Suprapubic skin (tissue), 4 donors: ENCODE measurements at regions not wholly inside any gene's neighbourhood (a gene's known extent, or its start where the extent isn't known, plus 50 kb on each side); places are given as distances from the start of the nearest gene placed in this dataset.

Experiments
- DNase-seq, 2 donors: peaks; one replicate each; pipeline ENCODE4 v3.0.0-alpha.2; 2019; ENCODE audit warnings: low spot score in 2 of 2
- H3K27ac ChIP-seq: fragments of 200-600 bp; sonication (generic); one replicate; pipeline ENCODE4 v1.5.1; 2019
- H3K27me3 ChIP-seq: fragments of 200-600 bp; sonication (generic); one replicate; pipeline ENCODE4 v1.5.1; 2019
- H3K36me3 ChIP-seq: fragments of 200-600 bp; sonication (generic); one replicate; pipeline ENCODE4 v1.5.1; 2019
- H3K4me1 ChIP-seq: fragments of 200-600 bp; sonication (generic); one replicate; pipeline ENCODE4 v1.5.1; 2019
- H3K4me3 ChIP-seq: fragments of 200-600 bp; sonication (generic); one replicate; pipeline ENCODE4 v1.5.1; 2019; ENCODE audit warnings: mild to moderate bottlenecking
- H3K9me3 ChIP-seq: fragments of 200-600 bp; sonication (generic); one replicate; pipeline ENCODE4 v1.5.1; 2019
- EP300 ChIP-seq: sonication (generic); formaldehyde crosslinking; IDR thresholded peaks from one replicate; pipeline ENCODE4 v1.6.1; 2017; ENCODE audit warnings: antibody characterized with exemption
- POLR2A ChIP-seq, 2 donors: fragments of 450-650 bp; IDR thresholded peaks; one replicate each; pipeline ENCODE4 v1.6.1; 2017; ENCODE audit warnings: antibody characterized with exemption in 2 of 2, mild to moderate bottlenecking in 2 of 2, moderate library complexity in 2 of 2
- POLR2AphosphoS5 ChIP-seq, 3 donors: sonication (generic); formaldehyde crosslinking; IDR thresholded peaks; one replicate each; pipeline ENCODE4 v1.6.1; 2017; ENCODE audit warnings: antibody characterized with exemption in 3 of 3
- WGBS: methylation state at CpG from one replicate; pipeline ENCODE4 v1.1.5; 2018; 5-methylcytosine and 5-hydroxymethylcytosine counted together
- TF ChIP-seq, protein P1 (sequence below), 2 donors: fragments of 200-600 bp in 1 of 2; fragments of 450-650 bp in 1 of 2; sonication (generic) in 1 of 2; IDR thresholded peaks; one replicate each; pipeline ENCODE4 v1.5.1; 2016 to 2019; ENCODE audit warnings: antibody characterized with exemption in 2 of 2, mild to moderate bottlenecking in 1 of 2, moderate library complexity in 1 of 2

GRCh38 chr11:11157185-11157584 lies 195.9 kb downstream of the CSNK2A3 start:
- no peaks in the 10 kb centered on the region for H3K4me1 ChIP-seq
- H3K27me3 ChIP-seq: no peaks in the 10 kb centered on the region
- 84% methylated on average over 7 of the region's 7 CpGs for WGBS
- TF ChIP-seq EP300: no peak
- no peak for TF ChIP-seq POLR2AphosphoS5 (IDR thresholded peaks at IDR 0.05)
- no peak for TF ChIP-seq POLR2A (IDR thresholded peaks at IDR 0.05)
- TF ChIP-seq, protein P1, sequence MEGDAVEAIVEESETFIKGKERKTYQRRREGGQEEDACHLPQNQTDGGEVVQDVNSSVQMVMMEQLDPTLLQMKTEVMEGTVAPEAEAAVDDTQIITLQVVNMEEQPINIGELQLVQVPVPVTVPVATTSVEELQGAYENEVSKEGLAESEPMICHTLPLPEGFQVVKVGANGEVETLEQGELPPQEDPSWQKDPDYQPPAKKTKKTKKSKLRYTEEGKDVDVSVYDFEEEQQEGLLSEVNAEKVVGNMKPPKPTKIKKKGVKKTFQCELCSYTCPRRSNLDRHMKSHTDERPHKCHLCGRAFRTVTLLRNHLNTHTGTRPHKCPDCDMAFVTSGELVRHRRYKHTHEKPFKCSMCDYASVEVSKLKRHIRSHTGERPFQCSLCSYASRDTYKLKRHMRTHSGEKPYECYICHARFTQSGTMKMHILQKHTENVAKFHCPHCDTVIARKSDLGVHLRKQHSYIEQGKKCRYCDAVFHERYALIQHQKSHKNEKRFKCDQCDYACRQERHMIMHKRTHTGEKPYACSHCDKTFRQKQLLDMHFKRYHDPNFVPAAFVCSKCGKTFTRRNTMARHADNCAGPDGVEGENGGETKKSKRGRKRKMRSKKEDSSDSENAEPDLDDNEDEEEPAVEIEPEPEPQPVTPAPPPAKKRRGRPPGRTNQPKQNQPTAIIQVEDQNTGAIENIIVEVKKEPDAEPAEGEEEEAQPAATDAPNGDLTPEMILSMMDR (IDR thresholded peaks at IDR 0.05): peak in 1 of 2 donors; percentile 24
- no peaks in the 10 kb centered on the region for H3K36me3 ChIP-seq
- no peak overlapping the region for H3K4me3 ChIP-seq
- no peak for DNase-seq
- H3K27ac ChIP-seq: no peak overlapping the region
- no peaks in the 10 kb centered on the region for H3K9me3 ChIP-seq

DNA sequence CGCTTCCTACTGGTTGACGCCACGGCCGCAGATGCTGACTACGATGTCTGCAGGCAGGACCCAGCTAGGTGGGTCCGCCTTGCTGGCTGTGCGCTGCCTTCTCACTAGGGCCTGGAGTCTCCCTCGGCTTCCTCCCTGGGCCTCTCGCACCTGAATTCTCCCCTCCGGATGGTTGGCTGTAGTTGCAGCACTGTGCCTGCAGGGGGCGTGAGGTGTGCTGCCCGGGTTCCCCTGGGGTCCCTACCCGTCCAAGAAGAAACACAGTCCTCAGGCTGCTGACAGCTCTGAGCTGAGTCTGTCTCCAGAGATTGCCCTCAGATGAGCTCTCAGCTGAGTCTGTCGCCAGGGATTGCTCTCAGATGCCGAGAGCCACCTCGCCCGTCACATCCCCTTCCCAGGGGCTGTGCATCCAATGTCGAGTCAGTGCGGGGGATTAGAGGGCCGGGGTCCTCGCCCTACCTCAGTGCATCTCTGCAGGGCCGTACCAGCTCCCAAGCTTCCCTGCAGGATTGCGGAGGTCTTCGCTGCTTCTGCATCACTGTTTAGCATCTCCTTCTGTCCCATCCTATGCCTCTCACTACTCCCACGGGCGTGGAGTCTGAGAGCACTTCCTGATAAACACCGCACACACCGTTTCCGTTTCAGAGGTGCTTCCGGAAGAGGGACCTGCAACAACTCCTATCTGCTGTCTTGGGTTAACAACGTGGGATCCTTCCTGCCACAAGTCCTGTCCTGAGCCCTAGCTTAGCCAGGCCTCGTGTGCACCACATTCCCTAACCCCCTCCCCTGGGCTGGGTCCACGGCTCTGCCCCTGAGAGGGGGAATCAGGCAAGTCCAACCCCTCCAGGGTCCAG lies 196.9 kb downstream of the CSNK2A3 start:
- TF ChIP-seq EP300: no peak
- TF ChIP-seq, protein P1 (IDR thresholded peaks at IDR 0.05): peak in 1 of 2 donors; percentile 35
- no peak for TF ChIP-seq POLR2A (IDR thresholded peaks at IDR 0.05)
- 74% methylated on average over 22 of the region's 33 CpGs for WGBS
- no peak overlapping the region for H3K4me3 ChIP-seq

GRCh38 chr11:11152877-11153276 lies 200.2 kb downstream of the CSNK2A3 start:
- 95% methylated on average over 4 of the region's 4 CpGs for WGBS

More for the DNA sequence above, 196.9 kb downstream of the CSNK2A3 start:
- Histone ChIP-seq H3K27me3 (no peaks in the 10 kb centered on the region), H3K9me3 (no peaks in the 10 kb centered on the region), H3K36me3 (no peaks in the 10 kb centered on the region), H3K4me1 (no peaks in the 10 kb centered on the region), H3K27ac (no peak overlapping the region)
- DNase-seq: no peak

DNA sequence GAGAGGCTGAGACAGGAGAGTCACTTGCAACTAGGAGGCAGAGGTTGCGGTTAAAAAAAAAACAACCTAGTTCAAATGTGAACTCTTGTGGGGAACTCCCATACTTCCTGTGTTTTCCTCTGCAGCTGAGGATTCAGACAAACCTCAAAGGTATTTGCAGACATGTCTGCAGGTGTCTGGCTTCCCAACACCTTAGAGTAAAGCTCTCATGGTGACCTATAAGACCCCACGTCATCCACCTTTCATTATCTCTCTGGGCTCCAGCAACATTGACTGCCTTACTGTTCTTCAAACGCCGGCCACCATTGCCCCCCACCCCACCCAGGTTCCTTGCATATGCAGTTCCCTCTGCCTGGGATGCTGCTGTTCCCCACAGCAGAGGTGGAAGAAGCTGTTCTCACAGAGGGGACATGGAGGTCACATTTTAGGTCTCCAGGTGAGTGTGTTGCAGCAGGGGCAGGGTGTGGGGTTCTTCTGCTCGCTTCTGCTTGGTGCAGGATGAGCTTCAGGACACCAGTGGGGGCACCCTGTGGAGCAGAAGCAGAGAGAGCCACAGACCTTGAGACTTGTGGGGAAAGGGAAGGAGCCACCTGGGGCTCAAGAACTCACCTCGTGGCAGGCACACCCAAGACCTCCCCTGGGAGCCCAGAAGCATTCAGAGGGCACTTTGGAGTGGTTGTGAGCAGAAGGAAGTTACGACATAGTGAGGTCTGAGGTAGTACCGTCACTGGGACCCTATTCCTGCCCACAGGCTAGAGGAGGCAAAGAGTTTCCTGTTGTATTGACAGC lies 203.2 kb downstream of the CSNK2A3 start:
- Histone ChIP-seq H3K36me3 (no peaks in the 10 kb centered on the region), H3K27ac (no peak overlapping the region), H3K9me3 (no peaks in the 10 kb centered on the region), H3K27me3 (no peaks in the 10 kb centered on the region), H3K4me3 (no peak overlapping the region), H3K4me1 (peaks cover 16% of the 10 kb centered on the region)
- no peak for DNase-seq
- TF ChIP-seq, protein P1 (IDR thresholded peaks at IDR 0.05): no peak
- TF ChIP-seq POLR2AphosphoS5 (IDR thresholded peaks at IDR 0.05): no peak
- WGBS: 83% methylated on average over 8 of the region's 8 CpGs

More at GRCh38 chr11:11152877-11153276, 200.2 kb downstream of the CSNK2A3 start:
- Histone ChIP-seq H3K9me3 (no peaks in the 10 kb centered on the region), H3K36me3 (no peaks in the 10 kb centered on the region), H3K4me1 (peaks cover 11% of the 10 kb centered on the region), H3K27ac (no peak overlapping the region), H3K27me3 (no peaks in the 10 kb centered on the region), H3K4me3 (no peak overlapping the region)
- TF ChIP-seq POLR2AphosphoS5 (IDR thresholded peaks at IDR 0.05): no peak
- TF ChIP-seq, protein P1 (IDR thresholded peaks at IDR 0.05): no peak
- TF ChIP-seq POLR2A (IDR thresholded peaks at IDR 0.05): no peak
- no peak for TF ChIP-seq EP300
- no peak for DNase-seq

GRCh38 chr11:11148596-11148995 lies 204.5 kb downstream of the CSNK2A3 start:
- H3K4me1 ChIP-seq: peaks cover 16% of the 10 kb centered on the region
- H3K27ac ChIP-seq: peak overlapping the region; percentile 31
- DNase-seq: no peak
- H3K36me3 ChIP-seq: no peaks in the 10 kb centered on the region
- H3K4me3 ChIP-seq: no peak overlapping the region
- no peaks in the 10 kb centered on the region for H3K27me3 ChIP-seq
- WGBS: 54% methylated on average over 4 of the region's 4 CpGs
- TF ChIP-seq, protein P1 (IDR thresholded peaks at IDR 0.05): no peak
- TF ChIP-seq POLR2A (IDR thresholded peaks at IDR 0.05) (no peak), EP300 (no peak), POLR2AphosphoS5 (IDR thresholded peaks at IDR 0.05) (no peak)
- H3K9me3 ChIP-seq: no peaks in the 10 kb centered on the region
